H1 (cell line): ENCODE measurements at regions not wholly inside any gene's neighbourhood (a gene's known extent, or its start where the extent isn't known, plus 50 kb on each side); places are given as distances from the start of the nearest gene placed in this dataset.

Source experiments
- CTCF ChIA-PET: fragments of 300-600 bp; sonication (Branson Sonifier 250); formaldehyde crosslinking; loops from one replicate; lab custom pipeline; 2021; ENCODE audit not compliant: partially characterized antibody; lab: Charles Lee
- POLR2A ChIA-PET: fragments of 300-600 bp; sonication (Branson Sonifier 250); formaldehyde crosslinking; loops from one replicate; lab custom pipeline; 2021; ENCODE audit warnings: inconsistent platforms; ENCODE audit not compliant: partially characterized antibody; lab: Charles Lee
- DNase-seq, 2 experiments: peaks; one replicate each; pipeline versions ENCODE4 v3.0.0 to v3.0.0-alpha.2; 2010 to 2022; ENCODE audit warnings: low spot score in 2 of 2, low read depth in 1 of 2, mixed read lengths in 1 of 2
- FAIRE-seq: peaks from 2 replicates; lab custom pipeline; 2011; peaks lifted over from hg19 to GRCh38; lab: Jason Lieb, UNC
- H2AFZ ChIP-seq: 2 replicates; pipeline ENCODE4 v1.8.1; 2012; ENCODE audit warnings: low read length, inconsistent platforms
- H2AK5ac ChIP-seq: 2 replicates; pipeline ENCODE4 v1.6.1; 2013; ENCODE audit warnings: low read depth, low read length
- H2BK120ac ChIP-seq: replicated peaks from 2 replicates; pipeline ENCODE3; 2013; ENCODE audit warnings: low read depth, low read length, inconsistent platforms
- H2BK12ac ChIP-seq: 2 replicates; pipeline ENCODE4 v1.6.1; 2013; ENCODE audit warnings: low read depth, low read length
- H2BK15ac ChIP-seq: 2 replicates; pipeline ENCODE4 v1.6.1; 2013; ENCODE audit warnings: low read length
- H2BK20ac ChIP-seq: 2 replicates; pipeline ENCODE4 v1.6.1; 2013; ENCODE audit warnings: low read length
- H2BK5ac ChIP-seq: 2 replicates; pipeline ENCODE4 v1.6.1; 2013; ENCODE audit warnings: low read depth, low read length
- H3K14ac ChIP-seq: 2 replicates; pipeline ENCODE4 v1.6.1; 2013; ENCODE audit warnings: inconsistent platforms; ENCODE audit not compliant: insufficient read length
- H3K18ac ChIP-seq: 2 replicates; pipeline ENCODE4 v1.6.1; 2013; ENCODE audit warnings: low read length; ENCODE audit errors: extremely low read depth
- H3K23ac ChIP-seq: 2 replicates; pipeline ENCODE4 v1.6.1; 2013; ENCODE audit warnings: inconsistent platforms; ENCODE audit not compliant: insufficient read length
- H3K23me2 ChIP-seq: 2 replicates; pipeline ENCODE4 v1.6.1; 2013; ENCODE audit warnings: low read depth, low read length
- H3K27ac ChIP-seq: 2 replicates; pipeline ENCODE4 v1.6.1; 2011; ENCODE audit warnings: low read depth, low read length, inconsistent platforms
- H3K27me3 ChIP-seq, 4 experiments: replicated peaks in 1 of 4; 1 replicate in 1 of 4; 2 replicates in 3 of 4; pipeline versions ENCODE4 v1.6.1 to v1.8.1; 2011 to 2013; ENCODE audit warnings: low read length in 3 of 4, mild to moderate bottlenecking in 3 of 4, inconsistent platforms in 2 of 4, mixed read lengths in 2 of 4, moderate library complexity in 1 of 4; ENCODE audit not compliant: control insufficient read depth in 3 of 4, insufficient read depth in 3 of 4; ENCODE audit errors: extremely low read depth in 1 of 4
- H3K36me3 ChIP-seq, 4 experiments: 2 replicates each; pipeline versions ENCODE4 v1.6.1 to v1.8.1; 2011 to 2013; ENCODE audit warnings: mild to moderate bottlenecking in 4 of 4, low read length in 3 of 4, moderate library complexity in 2 of 4, control low read depth in 1 of 4, inconsistent platforms in 1 of 4; ENCODE audit not compliant: insufficient read depth in 4 of 4, control insufficient read depth in 2 of 4
- H3K4ac ChIP-seq: replicated peaks from 2 replicates; pipeline ENCODE3; 2013; ENCODE audit warnings: low read length, low read depth, mixed read lengths, inconsistent platforms; ENCODE audit not compliant: insufficient read length
- H3K4me1 ChIP-seq, 4 experiments: replicated peaks in 1 of 4; 1 replicate in 1 of 4; 2 replicates in 3 of 4; pipeline versions ENCODE4 v1.6.1 to v1.8.1; 2011 to 2013; ENCODE audit warnings: low read length in 3 of 4, inconsistent platforms in 2 of 4, mixed read lengths in 1 of 4; ENCODE audit not compliant: insufficient read depth in 4 of 4, control insufficient read depth in 3 of 4
- H3K4me2 ChIP-seq, 2 experiments: 2 replicates each; pipeline versions ENCODE4 v1.6.1 to v1.8.1; 2011 to 2013; ENCODE audit warnings: low read depth in 2 of 2, low read length in 2 of 2, control low read depth in 1 of 2, inconsistent platforms in 1 of 2, mild to moderate bottlenecking in 1 of 2; ENCODE audit not compliant: insufficient read depth in 1 of 2
- H3K4me3 ChIP-seq, 4 experiments: fragments of 200-600, 300-600 bp in 1 of 4; sonication (generic), shearing (Covaris generic), sonication (Bioruptor Twin) in 1 of 4; 2 replicates each; pipeline versions ENCODE4 v1.5.1 to v1.8.1; 2011 to 2016; ENCODE audit warnings: low read length in 4 of 4, low read depth in 3 of 4, control low read depth in 2 of 4, inconsistent platforms in 2 of 4, mild to moderate bottlenecking in 2 of 4, mixed read lengths in 1 of 4, moderate library complexity in 1 of 4; ENCODE audit not compliant: insufficient read depth in 2 of 4; ENCODE audit errors: extremely low read depth in 1 of 4
- H3K56ac ChIP-seq: replicated peaks from 2 replicates; pipeline ENCODE3; 2013; ENCODE audit warnings: low read depth, mild to moderate bottlenecking, mixed read lengths, low read length, inconsistent platforms; ENCODE audit not compliant: insufficient read length
- H3K79me1 ChIP-seq: 2 replicates; pipeline ENCODE4 v1.6.1; 2013; ENCODE audit warnings: low read depth, low read length, control low read depth
- H3K79me2 ChIP-seq, 2 experiments: 2 replicates each; pipeline versions ENCODE4 v1.6.1 to v1.8.1; 2012 to 2013; ENCODE audit warnings: low read length in 2 of 2, mild to moderate bottlenecking in 2 of 2, inconsistent platforms in 1 of 2; ENCODE audit not compliant: insufficient read depth in 2 of 2, control insufficient read depth in 1 of 2
- H3K9ac ChIP-seq, 4 experiments: replicated peaks in 1 of 4; 1 replicate in 1 of 4; 2 replicates in 3 of 4; pipeline versions ENCODE4 v1.6.1 to v1.8.1; 2011 to 2013; ENCODE audit warnings: low read depth in 3 of 4, low read length in 3 of 4, control low read depth in 2 of 4, mild to moderate bottlenecking in 2 of 4, moderate library complexity in 2 of 4, inconsistent platforms in 1 of 4; ENCODE audit errors: extremely low read depth in 1 of 4
- H3K9me3 ChIP-seq, 2 experiments: 2 replicates each; pipeline versions ENCODE4 v1.6.1 to v1.8.1; 2012 to 2013; ENCODE audit warnings: mild to moderate bottlenecking in 2 of 2, moderate library complexity in 2 of 2, control low read depth in 1 of 2, inconsistent platforms in 1 of 2, low read depth in 1 of 2, low read length in 1 of 2, mixed read lengths in 1 of 2; ENCODE audit not compliant: insufficient read depth in 2 of 2
- H4K20me1 ChIP-seq, 2 experiments: replicated peaks in 1 of 2; 2 replicates each; pipeline versions ENCODE3 to v1.8.1; 2011 to 2013; ENCODE audit warnings: inconsistent platforms in 2 of 2, low read length in 2 of 2, mild to moderate bottlenecking in 1 of 2; ENCODE audit not compliant: insufficient read depth in 2 of 2, control insufficient read depth in 1 of 2
- H4K5ac ChIP-seq: 2 replicates; pipeline ENCODE4 v1.6.1; 2013; ENCODE audit warnings: low read length, low read depth, mixed read lengths, inconsistent platforms; ENCODE audit not compliant: insufficient read length
- H4K8ac ChIP-seq: 2 replicates; pipeline ENCODE4 v1.8.0; 2013; ENCODE audit warnings: mild to moderate bottlenecking, moderate library complexity, low read length, inconsistent platforms; ENCODE audit not compliant: insufficient read depth; ENCODE audit errors: extremely low read depth
- H4K91ac ChIP-seq: replicated peaks from 2 replicates; pipeline ENCODE3; 2013; ENCODE audit warnings: low read length, mixed read lengths, inconsistent platforms; ENCODE audit not compliant: insufficient read length
- BCL11A ChIP-seq, 2 experiments: IDR thresholded peaks; one replicate each; pipeline ENCODE4 v1.6.1; 2011; ENCODE audit warnings: low read depth in 2 of 2, low read length in 2 of 2, mild to moderate bottlenecking in 2 of 2
- CTBP2 ChIP-seq: IDR thresholded peaks from 2 replicates; pipeline ENCODE4 v1.7.0; 2011; ENCODE audit warnings: borderline replicate concordance, mild to moderate bottlenecking, moderate library complexity, mixed read lengths, low read length; ENCODE audit not compliant: insufficient read depth, insufficient read length
- KDM5A ChIP-seq: fragments of 200-600 bp; IDR thresholded peaks from 2 replicates; pipeline ENCODE4 v1.7.1; 2012; ENCODE audit warnings: mild to moderate bottlenecking, low read length, inconsistent platforms, mixed read lengths
- RFX5 ChIP-seq: IDR thresholded peaks from 2 replicates; pipeline ENCODE4 v1.6.1; 2011; ENCODE audit warnings: low read depth, low read length, improper control_type of control experiment, borderline replicate concordance
- SIRT6 ChIP-seq: IDR thresholded peaks from one replicate; pipeline ENCODE4 v1.7.1; 2012; ENCODE audit warnings: low read length, inconsistent platforms
- SP2 ChIP-seq: IDR thresholded peaks from 2 replicates; pipeline ENCODE4 v1.6.1; 2012; ENCODE audit warnings: mild to moderate bottlenecking, low read length, inconsistent platforms
- SP4 ChIP-seq: IDR thresholded peaks from 2 replicates; pipeline ENCODE4 v1.6.1; 2012; ENCODE audit warnings: low read length, inconsistent platforms
- SUZ12 ChIP-seq: fragments of 200-600 bp; sonication (generic); IDR thresholded peaks from 2 replicates; pipeline ENCODE4 v1.6.1; 2012; ENCODE audit warnings: mild to moderate bottlenecking, inconsistent platforms, low read length, moderate library complexity, mixed read lengths
- TAF7 ChIP-seq: optimal IDR thresholded peaks from 2 replicates; pipeline ENCODE3; 2011; ENCODE audit warnings: low read depth, mild to moderate bottlenecking, inconsistent platforms, low read length, moderate library complexity, borderline replicate concordance
- TEAD4 ChIP-seq: IDR thresholded peaks from 2 replicates; pipeline ENCODE4 v1.6.1; 2012; ENCODE audit warnings: low read depth, low read length, inconsistent platforms, mixed read lengths
- WGBS, 2 experiments: shearing (Covaris generic) in 1 of 2; methylation state at CpG; one replicate each; pipeline versions ENCODE4 v1.1.6 to v1.1.7; 2013 to 2015; ENCODE audit warnings: low lambda C conversion rate in 2 of 2, mixed read lengths in 2 of 2, inconsistent platforms in 1 of 2, low coverage in 1 of 2, missing lambda C conversion rate in 1 of 2; ENCODE audit not compliant: insufficient replicate concordance in 2 of 2, insufficient coverage in 1 of 2, insufficient read length in 1 of 2; ENCODE audit errors: extremely low coverage in 1 of 2, missing lambda C conversion rate in 1 of 2; 5-methylcytosine and 5-hydroxymethylcytosine counted together

GRCh38 chr15:67917636-67918035 is 77.8 kb upstream of the RNU6-1 start:
- H3K18ac ChIP-seq, result no peak overlapping the region
- no peak overlapping the region for H2BK5ac ChIP-seq
- no peak overlapping the region for H4K91ac ChIP-seq
- no peaks in the 10 kb centered on the region for H4K20me1 ChIP-seq
- no peaks in the 10 kb centered on the region for H3K36me3 ChIP-seq
- H3K9ac ChIP-seq, result no peak overlapping the region
- no peak overlapping the region for H3K4me3 ChIP-seq
- POLR2A ChIA-PET, result no interaction called here
- H3K4ac ChIP-seq, result no peak overlapping the region
- DNase-seq (no peak), FAIRE-seq (no peak)
- no peak overlapping the region for H2AFZ ChIP-seq
- H4K5ac ChIP-seq, result no peak overlapping the region
- no peak overlapping the region for H3K4me2 ChIP-seq
- no peak overlapping the region for H3K27ac ChIP-seq
- no peaks in the 10 kb centered on the region for H3K79me2 ChIP-seq
- no peak overlapping the region for H3K56ac ChIP-seq
- H3K23me2 ChIP-seq, result no peaks in the 10 kb centered on the region
- H2BK15ac ChIP-seq, result no peak overlapping the region
- peaks cover 3 to 17% (median 12%) of the 10 kb centered on the region in 4 experiments for H3K4me1 ChIP-seq
- H3K27me3 ChIP-seq, result peaks cover 0 to 1% (median 0%) of the 10 kb centered on the region in 4 experiments; a peak in 1 of 7 replicates
- CTCF ChIA-PET, result interaction anchor here (1.5 to 2.3 kb wide), 4 partner anchors 10 to 54 kb away, joined by 4 to 7 read pairs (median 5); no protein-coding TSS in a partner anchor
- H2AK5ac ChIP-seq, result no peak overlapping the region
- no peaks in the 10 kb centered on the region for H3K79me1 ChIP-seq
- no peak overlapping the region for H3K23ac ChIP-seq
- 78% methylated on average over 1 of the region's 1 CpG; no CpG with 5 or more reads in 1 of the 2 experiments for WGBS, 2 experiments
- H2BK12ac ChIP-seq, result no peak overlapping the region
- no peaks in the 10 kb centered on the region for H3K9me3 ChIP-seq
- no peak overlapping the region for H4K8ac ChIP-seq
- TF ChIP-seq RFX5, result no peak
- no peak for TF ChIP-seq SP4
- TF ChIP-seq TEAD4, result no peak
- no peak for TF ChIP-seq CTBP2
- TF ChIP-seq KDM5A, result no peak
- TF ChIP-seq SIRT6, result no peak
- TF ChIP-seq BCL11A (IDR thresholded peaks at IDR 0.05; ENCODE audit: low read depth in 2 of 2, low read length in 2 of 2), result no peak
- no peak for TF ChIP-seq SUZ12
- no peak for TF ChIP-seq SP2
- no peak for TF ChIP-seq TAF7
- H2BK120ac ChIP-seq, result no peak overlapping the region
- H2BK20ac ChIP-seq, result no peak overlapping the region
- H3K14ac ChIP-seq, result no peak overlapping the region
